GM12874 (cell line): ENCODE measurements at regions not wholly inside any gene's neighbourhood (a gene's known extent, or its start where the extent isn't known, plus 50 kb on each side); places are given as distances from the start of the nearest gene placed in this dataset.

Experiments
- CTCF ChIP-seq: IDR thresholded peaks from 2 replicates; pipeline ENCODE4 v1.5.1; 2011; ENCODE audit warnings: low read depth, mild to moderate bottlenecking, control low read depth, low read length, moderate library complexity; ENCODE audit not compliant: insufficient read depth

- no peak for TF ChIP-seq CTCF
Measured at GRCh38 chr7:101688995-101689907, 60.2 kb upstream of the MYL10 start.

GRCh38 chr7:101690061-101690460 is 61.0 kb upstream of the MYL10 start:
- no peak for TF ChIP-seq CTCF

- no peak for TF ChIP-seq CTCF
Measured at GRCh38 chr7:101691822-101692384, 62.8 kb upstream of the MYL10 start.

- no peak for TF ChIP-seq CTCF
Measured at GRCh38 chr7:101693498-101694091, 64.5 kb upstream of the MYL10 start.

GRCh38 chr7:101698964-101699363 is 69.9 kb upstream of the MYL10 start:
- TF ChIP-seq CTCF: no peak

- no peak for TF ChIP-seq CTCF
Measured at GRCh38 chr7:101699399-101699798, 70.3 kb upstream of the MYL10 start.
